Vagina (tissue), 2 donors: ENCODE measurements at regions not wholly inside any gene's neighbourhood (a gene's known extent, or its start where the extent isn't known, plus 50 kb on each side); places are given as distances from the start of the nearest gene placed in this dataset.

ENCODE experiments used
- DNase-seq, 2 donors: peaks; one replicate each; pipeline ENCODE4 v3.0.0-alpha.2; 2017; ENCODE audit errors: extremely low spot score in 2 of 2
- H3K27ac ChIP-seq: fragments of 200-600 bp; sonication (generic); one replicate; pipeline ENCODE4 v1.5.1; 2019
- H3K27me3 ChIP-seq: fragments of 200-600 bp; sonication (generic); one replicate; pipeline ENCODE4 v1.5.1; 2019
- H3K36me3 ChIP-seq, 2 donors: fragments of 200-600 bp; sonication (generic); one replicate each; pipeline ENCODE4 v1.5.1; 2017 to 2019
- H3K4me1 ChIP-seq: fragments of 200-600 bp; sonication (generic); one replicate; pipeline ENCODE4 v1.5.1; 2019
- H3K4me3 ChIP-seq, 2 donors: fragments of 200-600 bp; sonication (generic); 1 replicate in 1 of 2; 2 replicates in 1 of 2; pipeline ENCODE4 v1.5.1; 2016 to 2019
- H3K9me3 ChIP-seq: fragments of 200-600 bp; sonication (generic); one replicate; pipeline ENCODE4 v1.5.1; 2019
- CTCF ChIP-seq, 3 experiments: fragments of 450-650 bp in 2 of 3; fragments of 200-600 bp in 1 of 3; sonication (generic) in 1 of 3; IDR thresholded peaks; one replicate each; pipeline ENCODE4 v1.5.1; 2017 to 2019; ENCODE audit warnings: antibody characterized with exemption in 3 of 3, mild to moderate bottlenecking in 2 of 3, moderate library complexity in 2 of 3
- POLR2A ChIP-seq, 2 donors: fragments of 450-650 bp; IDR thresholded peaks; one replicate each; pipeline ENCODE4 v1.6.1; 2017; ENCODE audit warnings: antibody characterized with exemption in 2 of 2, mild to moderate bottlenecking in 2 of 2, moderate library complexity in 2 of 2
- POLR2AphosphoS5 ChIP-seq, 2 donors: sonication (generic); formaldehyde crosslinking; IDR thresholded peaks; one replicate each; pipeline ENCODE4 v1.9.0; 2017; ENCODE audit warnings: antibody characterized with exemption in 2 of 2, mild to moderate bottlenecking in 2 of 2, low read depth in 1 of 2; ENCODE audit not compliant: insufficient read depth in 1 of 2
- intact Hi-C: fragments of 100-400 bp; cut with DNase I; formaldehyde crosslinking; loops from one replicate; pipeline ENCODE4 v1.15.1; 2023

GRCh38 chrX:39514801-39515200 lies 583.0 kb downstream of the BCOR start:
- no peaks in the 10 kb centered on the region for H3K27me3 ChIP-seq
- no peaks in the 10 kb centered on the region for H3K36me3 ChIP-seq
- intact Hi-C loops = no loop called here
- H3K27ac ChIP-seq = no peak overlapping the region
- no peak overlapping the region for H3K4me3 ChIP-seq
- DNase-seq = no peak
- TF ChIP-seq CTCF (IDR thresholded peaks at IDR 0.05) (no peak), POLR2AphosphoS5 (IDR thresholded peaks at IDR 0.05; ENCODE audit: insufficient read depth in 1 of 2, low read depth in 1 of 2) (no peak), POLR2A (IDR thresholded peaks at IDR 0.05) (no peak)
- peaks cover 3% of the 10 kb centered on the region for H3K9me3 ChIP-seq
- H3K4me1 ChIP-seq = no peaks in the 10 kb centered on the region

- Histone ChIP-seq H3K9me3 (no peaks in the 10 kb centered on the region), H3K4me3 (no peak overlapping the region), H3K36me3 (no peaks in the 10 kb centered on the region), H3K4me1 (no peaks in the 10 kb centered on the region), H3K27ac (no peak overlapping the region), H3K27me3 (no peaks in the 10 kb centered on the region)
- DNase-seq = no peak
- TF ChIP-seq POLR2A (IDR thresholded peaks at IDR 0.05) (no peak), POLR2AphosphoS5 (IDR thresholded peaks at IDR 0.05; ENCODE audit: insufficient read depth in 1 of 2, low read depth in 1 of 2) (no peak), CTCF (IDR thresholded peaks at IDR 0.05) (no peak)
- intact Hi-C loops = no loop called here
Observed at GRCh38 chrX:39516427-39516841, 581.3 kb downstream of the BCOR start.

- Histone ChIP-seq H3K27me3 (no peaks in the 10 kb centered on the region), H3K4me3 (no peak overlapping the region), H3K27ac (no peak overlapping the region), H3K9me3 (no peaks in the 10 kb centered on the region), H3K4me1 (no peaks in the 10 kb centered on the region), H3K36me3 (no peaks in the 10 kb centered on the region)
- DNase-seq = no peak
- intact Hi-C loops = no loop called here
- TF ChIP-seq POLR2AphosphoS5 (IDR thresholded peaks at IDR 0.05; ENCODE audit: insufficient read depth in 1 of 2, low read depth in 1 of 2) (no peak), CTCF (IDR thresholded peaks at IDR 0.05) (no peak), POLR2A (IDR thresholded peaks at IDR 0.05) (no peak)
Observed at GRCh38 chrX:39518476-39519029, 579.2 kb downstream of the BCOR start.

- no peak overlapping the region for H3K4me3 ChIP-seq
- no peaks in the 10 kb centered on the region for H3K27me3 ChIP-seq
- DNase-seq = no peak
- TF ChIP-seq CTCF (IDR thresholded peaks at IDR 0.05) (no peak), POLR2A (IDR thresholded peaks at IDR 0.05) (no peak), POLR2AphosphoS5 (IDR thresholded peaks at IDR 0.05; ENCODE audit: insufficient read depth in 1 of 2, low read depth in 1 of 2) (no peak)
- H3K4me1 ChIP-seq = no peaks in the 10 kb centered on the region
- H3K27ac ChIP-seq = no peak overlapping the region
- H3K9me3 ChIP-seq = no peaks in the 10 kb centered on the region
- H3K36me3 ChIP-seq = no peaks in the 10 kb centered on the region
- intact Hi-C loops = no loop called here
Observed at GRCh38 chrX:39519030-39519488, 578.7 kb downstream of the BCOR start.

GRCh38 chrX:39519566-39520301 lies 578.0 kb downstream of the BCOR start:
- Histone ChIP-seq H3K27ac (no peak overlapping the region), H3K4me1 (no peaks in the 10 kb centered on the region), H3K4me3 (no peak overlapping the region), H3K27me3 (no peaks in the 10 kb centered on the region), H3K36me3 (no peaks in the 10 kb centered on the region), H3K9me3 (no peaks in the 10 kb centered on the region)
- no peak for DNase-seq
- no peak for TF ChIP-seq CTCF (IDR thresholded peaks at IDR 0.05)
- no peak for TF ChIP-seq POLR2A (IDR thresholded peaks at IDR 0.05)
- TF ChIP-seq POLR2AphosphoS5 (IDR thresholded peaks at IDR 0.05; ENCODE audit: insufficient read depth in 1 of 2, low read depth in 1 of 2) = no peak
- intact Hi-C loops = no loop called here
